DMS114 treated with DMSO at 0.1 percent for 48 hours (cell line): ENCODE measurements at regions not wholly inside any gene's neighbourhood (a gene's known extent, or its start where the extent isn't known, plus 50 kb on each side); places are given as distances from the start of the nearest gene placed in this dataset.

Experiments
- DNase-seq: peaks from one replicate; lab custom pipeline; 2025; ENCODE audit not compliant: unreplicated experiment; lab: John Stamatoyannopoulos, UW

GRCh38 chr1:8204826-8205225 lies 113.1 kb upstream of the SLC45A1 start:
- DNase-seq = no peak

- DNase-seq = no peak
Observed at GRCh38 chr1:8203551-8203950, 114.4 kb upstream of the SLC45A1 start.

DNA sequence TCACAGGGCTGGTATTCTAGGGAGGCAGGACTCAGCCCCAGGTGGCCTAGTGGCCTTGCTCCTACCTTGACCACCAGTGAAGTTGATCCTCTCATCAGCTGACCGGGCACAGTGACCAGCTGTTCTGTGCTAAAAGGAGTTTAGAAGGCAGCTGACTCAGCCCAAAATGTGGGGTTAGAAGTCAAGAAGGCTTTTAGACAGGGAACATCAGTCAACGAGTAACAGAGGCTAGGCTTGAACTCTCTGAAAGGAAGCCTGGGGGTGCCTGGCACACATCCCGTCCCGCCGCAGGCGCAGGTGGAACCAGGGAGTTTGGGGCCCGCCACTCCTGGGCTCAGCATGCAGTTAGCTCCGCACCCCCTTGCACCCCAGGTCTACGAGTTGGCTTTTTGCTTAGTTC lies 114.9 kb upstream of the SLC45A1 start:
- DNase-seq = no peak

- DNase-seq = no peak
Observed at GRCh38 chr1:8202182-8202905, 115.6 kb upstream of the SLC45A1 start.

DNA sequence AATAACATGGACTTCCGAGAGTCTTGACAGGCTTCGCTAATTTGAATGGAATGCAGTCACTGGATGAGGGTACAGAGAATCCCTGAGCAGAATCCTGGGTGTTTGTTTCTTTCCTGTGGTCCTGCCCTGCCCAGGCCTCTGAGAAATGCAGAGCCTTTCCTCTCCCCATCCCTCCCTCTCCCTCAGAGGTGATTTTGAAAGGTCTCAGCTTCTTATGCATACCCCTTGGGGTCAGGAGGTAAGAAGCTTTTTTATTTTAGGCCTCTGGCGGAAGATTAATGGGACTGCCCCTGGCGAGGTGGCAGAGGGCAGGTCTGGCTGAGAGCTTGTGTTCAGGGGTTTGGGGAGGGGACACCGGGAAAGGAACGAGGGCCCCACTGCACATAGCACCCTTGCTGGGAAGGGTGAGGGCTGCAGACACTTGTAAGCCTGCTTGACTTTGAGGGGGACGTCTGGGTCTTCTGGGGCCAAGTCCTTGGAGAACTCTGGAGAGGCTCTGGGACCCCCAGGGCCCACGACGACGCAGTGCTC lies 116.5 kb upstream of the SLC45A1 start:
- DNase-seq = no peak

GRCh38 chr1:8200317-8201115 lies 117.4 kb upstream of the SLC45A1 start:
- DNase-seq = no peak

GRCh38 chr1:8198522-8198921 lies 119.4 kb upstream of the SLC45A1 start:
- no peak for DNase-seq

GRCh38 chr1:8197493-8198282 lies 120.2 kb upstream of the SLC45A1 start:
- no peak for DNase-seq

- no peak for DNase-seq
Observed at GRCh38 chr1:8194481-8195227, 123.3 kb upstream of the SLC45A1 start.

DNA sequence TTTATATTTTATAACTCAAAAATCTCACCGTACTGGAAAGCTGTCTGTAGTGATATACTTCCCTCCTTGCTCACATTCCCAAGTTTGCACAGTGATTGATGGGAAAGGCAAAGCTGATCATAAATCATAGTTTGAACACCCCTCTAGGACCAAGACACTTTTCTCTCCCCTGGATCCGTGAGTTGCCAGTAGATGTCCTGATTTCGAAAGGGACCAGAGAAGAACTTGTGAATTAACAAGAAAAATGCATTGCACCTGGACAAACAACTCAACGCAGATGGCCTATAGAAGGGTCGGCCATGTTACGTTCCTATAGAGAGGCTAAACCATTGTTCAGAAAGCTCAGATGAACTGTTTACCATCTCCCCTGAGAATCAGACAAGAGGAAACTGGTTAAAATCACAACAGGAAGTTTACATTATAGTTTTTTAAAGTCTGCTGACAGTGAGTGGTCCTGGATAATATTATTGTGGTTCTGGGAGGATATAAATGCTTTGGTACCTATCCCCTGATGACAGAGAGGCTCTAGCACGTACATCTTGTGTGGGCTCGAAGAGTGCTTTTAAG lies 124.0 kb upstream of the SLC45A1 start:
- no peak for DNase-seq

DNA sequence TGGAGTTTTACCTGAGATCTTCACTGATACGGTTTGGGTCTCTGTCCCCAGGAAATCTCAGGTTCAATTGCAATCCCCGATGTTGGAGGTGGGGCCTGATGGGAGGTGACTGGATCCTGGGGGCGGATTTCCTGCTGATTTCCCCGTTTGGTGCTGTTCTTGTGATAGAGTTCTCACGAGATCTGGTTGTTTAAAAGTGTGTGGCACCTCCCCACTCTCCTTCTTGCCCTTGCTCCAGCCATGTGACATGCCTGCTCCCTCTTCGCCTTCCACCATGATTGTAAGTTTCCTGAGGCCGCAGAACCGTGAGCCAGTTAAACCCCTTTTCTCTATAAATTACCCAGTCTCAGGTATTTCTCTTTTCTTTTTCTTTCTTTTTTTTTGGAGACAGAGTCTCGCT lies 126.4 kb upstream of the SLC45A1 start:
- no peak for DNase-seq

- DNase-seq = no peak
Observed at GRCh38 chr1:8189931-8190483, 127.9 kb upstream of the SLC45A1 start.

- DNase-seq = no peak
Observed at GRCh38 chr1:8185400-8185799, 132.5 kb upstream of the SLC45A1 start.

GRCh38 chr1:8184301-8184700 lies 133.6 kb upstream of the SLC45A1 start:
- no peak for DNase-seq

GRCh38 chr1:8182034-8182761 lies 135.7 kb upstream of the SLC45A1 start:
- DNase-seq = no peak

GRCh38 chr1:8179132-8179793 lies 138.7 kb upstream of the SLC45A1 start:
- no peak for DNase-seq

DNA sequence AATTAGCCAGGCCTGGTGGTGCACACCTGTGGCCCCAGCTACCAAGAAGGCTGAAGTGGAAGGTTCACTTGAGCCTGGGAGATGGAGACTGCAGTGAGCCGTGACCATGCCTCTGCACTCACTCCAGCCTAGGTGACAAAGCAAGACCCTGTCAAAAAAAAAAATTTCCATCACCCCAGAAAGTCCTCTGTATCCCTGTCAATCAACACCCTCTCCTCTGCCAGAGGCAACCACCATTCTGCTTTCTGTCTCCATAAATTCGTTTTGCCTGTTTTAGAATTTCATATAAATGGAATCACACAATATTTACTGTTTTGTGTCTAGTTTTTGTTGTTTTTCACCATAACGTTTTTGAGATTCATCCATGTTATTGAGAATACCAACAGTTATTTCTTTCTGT lies 141.6 kb upstream of the SLC45A1 start:
- DNase-seq = no peak

GRCh38 chr1:8174807-8175206 lies 143.1 kb upstream of the SLC45A1 start:
- DNase-seq = no peak
